Activated CD4-positive, alpha-beta memory T cell treated with anti-CD3 and anti-CD28 coated beads, Interleukin-2, amount 10 ng/mL, durations not matched to agents 7 days and 5 days (primary cell): ENCODE measurements at regions not wholly inside any gene's neighbourhood (a gene's known extent, or its start where the extent isn't known, plus 50 kb on each side); places are given as distances from the start of the nearest gene placed in this dataset.

Experiments used
- CTCF ChIA-PET: fragments of 350-600 bp; sonication (Branson Sonifier 250); formaldehyde crosslinking; loops from one replicate; lab custom pipeline; 2021; ENCODE audit warnings: antibody characterized with exemption, inconsistent platforms; lab: Charles Lee
- POLR2A ChIA-PET: fragments of 350-600 bp; sonication (Branson Sonifier 250); formaldehyde crosslinking; loops from one replicate; lab custom pipeline; 2021; ENCODE audit warnings: antibody characterized with exemption; lab: Charles Lee
- DNase-seq: peaks from one replicate; pipeline ENCODE4 v3.0.0-alpha.2; 2020
- H3K27ac Mint-ChIP-seq: one replicate; pipeline ENCODE4 v1.8.0; 2021; ENCODE audit warnings: mild to moderate bottlenecking, mixed read lengths
- H3K27me3 Mint-ChIP-seq: one replicate; pipeline ENCODE4 v1.8.0; 2021; ENCODE audit warnings: mixed read lengths
- H3K36me3 Mint-ChIP-seq: one replicate; pipeline ENCODE4 v1.8.0; 2021; ENCODE audit warnings: low read depth, mixed read lengths
- H3K4me1 Mint-ChIP-seq: one replicate; pipeline ENCODE4 v1.8.0; 2021; ENCODE audit warnings: mixed read lengths
- H3K4me3 Mint-ChIP-seq: one replicate; pipeline ENCODE4 v1.8.0; 2021; ENCODE audit warnings: mild to moderate bottlenecking, mixed read lengths
- H3K9me3 Mint-ChIP-seq: one replicate; pipeline ENCODE4 v1.8.0; 2021; ENCODE audit warnings: mixed read lengths

- Mint-ChIP-seq H3K4me1 (no peaks in the 10 kb centered on the region), H3K9me3 (no peaks in the 10 kb centered on the region)
- POLR2A ChIA-PET = no interaction called here
Measured at GRCh38 chr4:112800001-112800400, 163.1 kb downstream of the LARP7 start.

DNA sequence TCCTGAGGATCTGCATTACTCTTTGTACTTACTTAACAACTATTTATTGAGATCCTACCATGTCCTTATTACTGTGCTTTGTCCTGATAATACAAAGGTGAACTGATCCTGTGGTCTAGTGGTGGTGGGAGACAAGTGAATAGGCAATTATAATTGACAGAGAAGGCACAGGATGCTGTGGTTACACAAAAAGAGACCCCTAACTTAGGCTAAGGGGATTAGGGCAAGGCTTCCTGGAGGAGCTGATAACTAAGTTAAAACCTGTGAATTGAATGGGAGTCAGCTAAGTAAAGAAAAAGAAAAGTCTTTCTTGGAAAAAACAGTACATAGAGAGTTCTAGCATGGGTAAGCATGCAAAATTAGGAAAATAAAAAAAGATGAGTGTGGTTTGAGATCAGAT is 164.4 kb downstream of the LARP7 start:
- Mint-ChIP-seq H3K4me3 (no peak overlapping the region), H3K4me1 (no peaks in the 10 kb centered on the region), H3K36me3 (no peaks in the 10 kb centered on the region), H3K9me3 (no peaks in the 10 kb centered on the region), H3K27ac (no peak overlapping the region), H3K27me3 (peaks cover 6% of the 10 kb centered on the region)
- POLR2A ChIA-PET = no interaction called here
- CTCF ChIA-PET = no interaction called here
- no peak for DNase-seq

More at GRCh38 chr4:112800001-112800400, 163.1 kb downstream of the LARP7 start:
- Mint-ChIP-seq H3K4me3 (no peak overlapping the region), H3K27ac (no peak overlapping the region), H3K36me3 (no peaks in the 10 kb centered on the region), H3K27me3 (peaks cover 8% of the 10 kb centered on the region)
- DNase-seq = no peak
- CTCF ChIA-PET = no interaction called here

GRCh38 chr4:112802780-112803179 is 165.8 kb downstream of the LARP7 start:
- CTCF ChIA-PET = no interaction called here
- Mint-ChIP-seq H3K27ac (no peak overlapping the region), H3K36me3 (no peaks in the 10 kb centered on the region)

GRCh38 chr4:112807083-112807482 is 170.1 kb downstream of the LARP7 start:
- H3K9me3 Mint-ChIP-seq = no peaks in the 10 kb centered on the region
- no peak overlapping the region for H3K4me3 Mint-ChIP-seq
- peaks cover 6% of the 10 kb centered on the region for H3K27me3 Mint-ChIP-seq
- DNase-seq = no peak
- H3K4me1 Mint-ChIP-seq = no peaks in the 10 kb centered on the region
- POLR2A ChIA-PET = no interaction called here
- no peaks in the 10 kb centered on the region for H3K36me3 Mint-ChIP-seq
- no peak overlapping the region for H3K27ac Mint-ChIP-seq
- CTCF ChIA-PET = no interaction called here

More at GRCh38 chr4:112802780-112803179, 165.8 kb downstream of the LARP7 start:
- Mint-ChIP-seq H3K4me1 (no peaks in the 10 kb centered on the region), H3K4me3 (no peak overlapping the region), H3K9me3 (no peaks in the 10 kb centered on the region), H3K27me3 (peaks cover 9% of the 10 kb centered on the region)
- no peak for DNase-seq
- POLR2A ChIA-PET = no interaction called here

DNA sequence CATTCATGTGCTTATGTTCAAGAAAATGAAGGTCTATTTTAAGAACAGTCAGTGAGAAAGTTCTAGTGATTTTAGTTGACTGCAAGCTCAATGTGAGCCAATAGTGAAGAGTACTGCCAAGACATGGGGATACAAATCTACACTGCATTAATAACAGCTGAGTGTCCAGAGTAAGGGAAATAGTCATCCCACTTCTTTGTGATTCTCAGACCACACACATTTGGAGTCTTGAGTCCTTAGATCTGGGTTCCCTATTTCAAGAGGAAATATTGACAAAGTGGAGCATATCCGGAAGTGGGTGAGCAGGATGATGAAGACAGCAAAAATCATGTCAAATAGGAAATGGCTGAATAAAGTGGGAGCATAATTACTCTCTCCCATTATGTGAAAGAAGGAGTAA is 171.1 kb downstream of the LARP7 start:
- CTCF ChIA-PET = no interaction called here
- POLR2A ChIA-PET = no interaction called here
- Mint-ChIP-seq H3K9me3 (no peaks in the 10 kb centered on the region), H3K4me1 (no peaks in the 10 kb centered on the region), H3K27me3 (peaks cover 6% of the 10 kb centered on the region), H3K36me3 (no peaks in the 10 kb centered on the region), H3K27ac (no peak overlapping the region), H3K4me3 (no peak overlapping the region)
- DNase-seq = no peak

GRCh38 chr4:112813790-112814189 is 176.8 kb downstream of the LARP7 start:
- H3K9me3 Mint-ChIP-seq = no peaks in the 10 kb centered on the region
- H3K4me1 Mint-ChIP-seq = peaks cover 10% of the 10 kb centered on the region
- no peaks in the 10 kb centered on the region for H3K36me3 Mint-ChIP-seq
- H3K27ac Mint-ChIP-seq = no peak overlapping the region
- H3K27me3 Mint-ChIP-seq = peaks cover 6% of the 10 kb centered on the region
- no peak for DNase-seq
- POLR2A ChIA-PET = no interaction called here
- CTCF ChIA-PET = no interaction called here
- no peak overlapping the region for H3K4me3 Mint-ChIP-seq

DNA sequence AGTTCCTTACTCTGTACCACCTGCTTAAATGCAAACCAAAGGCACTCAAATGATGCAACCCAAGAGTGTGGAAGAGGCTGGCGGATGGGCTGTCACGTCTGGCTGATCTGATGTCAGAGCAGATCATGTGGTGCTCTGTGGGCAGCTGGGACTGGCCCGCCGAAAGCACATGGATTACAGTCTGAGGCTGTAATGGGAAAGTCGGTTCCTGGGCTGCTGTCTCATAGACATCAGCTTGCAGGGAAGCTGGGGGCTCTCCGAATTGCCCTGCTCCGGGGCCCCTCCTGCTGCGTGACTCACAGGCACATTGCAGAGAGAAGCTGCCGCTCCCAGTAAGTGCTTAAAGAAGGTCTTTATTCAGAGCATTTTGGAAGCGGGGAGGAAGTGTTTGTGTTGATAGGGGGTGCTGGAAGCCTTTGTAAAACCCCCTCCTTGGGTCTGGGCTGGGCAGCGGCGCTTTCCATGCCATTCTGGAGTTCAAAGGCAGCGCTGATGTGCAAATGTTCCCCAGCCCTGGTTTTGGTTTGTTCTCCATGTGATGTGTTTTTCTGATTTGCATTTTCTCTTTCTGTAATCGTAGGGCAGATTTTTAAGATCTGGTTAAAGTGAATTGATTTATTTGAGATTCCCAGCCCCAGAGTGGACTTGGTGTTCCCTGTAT is 181.1 kb downstream of the LARP7 start:
- H3K4me1 Mint-ChIP-seq = peaks cover 12% of the 10 kb centered on the region
- POLR2A ChIA-PET = no interaction called here
- no peak overlapping the region for H3K27ac Mint-ChIP-seq
- H3K9me3 Mint-ChIP-seq = no peaks in the 10 kb centered on the region
- peak overlapping the region; percentile 72 for H3K4me3 Mint-ChIP-seq
- H3K36me3 Mint-ChIP-seq = no peaks in the 10 kb centered on the region
- CTCF ChIA-PET = interaction anchor here (1.3 kb wide), 1 partner anchor 56 kb away, joined by 3 read pairs; no protein-coding TSS in a partner anchor
- peaks cover 18% of the 10 kb centered on the region for H3K27me3 Mint-ChIP-seq
- peak; percentile 60 for DNase-seq

DNA sequence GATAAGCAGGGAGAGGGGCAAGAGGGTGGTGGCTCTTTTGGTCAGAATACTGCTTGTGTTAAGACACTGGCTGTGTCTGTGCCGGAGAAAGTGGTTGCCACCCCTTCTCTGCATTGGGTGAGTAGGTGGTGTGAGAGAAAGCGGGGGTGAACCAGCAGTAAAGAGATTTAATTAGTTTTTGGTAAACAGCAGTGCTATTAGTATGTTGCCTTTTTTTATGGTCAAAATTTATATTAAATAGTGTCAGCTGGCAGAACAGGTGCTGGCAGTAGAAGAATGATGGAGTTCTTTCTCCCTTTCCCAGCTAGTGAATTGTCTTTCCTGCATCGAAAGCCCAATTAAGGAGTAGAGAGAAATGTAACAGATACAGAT is 181.6 kb downstream of the LARP7 start:
- no peak for DNase-seq
- ChIA-PET CTCF (no interaction called here), POLR2A (no interaction called here)
- Mint-ChIP-seq H3K9me3 (no peaks in the 10 kb centered on the region), H3K36me3 (no peaks in the 10 kb centered on the region), H3K27ac (no peak overlapping the region), H3K4me1 (peaks cover 12% of the 10 kb centered on the region), H3K27me3 (peaks cover 18% of the 10 kb centered on the region), H3K4me3 (peak overlapping the region; percentile 72)

DNA sequence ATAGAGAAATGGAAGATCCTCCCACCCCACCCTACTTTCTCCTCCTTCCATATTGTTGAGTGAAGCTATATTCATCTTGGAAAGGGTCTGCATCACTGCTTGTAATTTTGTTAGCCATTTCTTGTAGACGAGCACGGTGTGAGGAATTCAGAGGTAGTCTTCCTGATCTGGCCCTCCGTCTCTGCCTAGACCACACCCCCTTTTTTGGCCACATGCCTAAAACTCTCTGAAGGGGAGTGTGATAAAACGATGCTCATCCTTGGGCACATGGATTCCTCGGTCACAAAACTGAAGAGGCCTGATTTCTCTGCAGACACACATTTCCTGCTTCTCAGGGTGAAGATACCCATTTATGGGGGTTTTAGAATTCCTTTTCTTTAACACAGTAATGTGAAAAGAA is 182.8 kb downstream of the LARP7 start:
- Mint-ChIP-seq H3K27me3 (peaks cover 18% of the 10 kb centered on the region), H3K27ac (no peak overlapping the region), H3K36me3 (no peaks in the 10 kb centered on the region), H3K4me1 (peaks cover 12% of the 10 kb centered on the region), H3K9me3 (no peaks in the 10 kb centered on the region), H3K4me3 (no peak overlapping the region)
- ChIA-PET POLR2A (no interaction called here), CTCF (no interaction called here)
- DNase-seq = no peak

DNA sequence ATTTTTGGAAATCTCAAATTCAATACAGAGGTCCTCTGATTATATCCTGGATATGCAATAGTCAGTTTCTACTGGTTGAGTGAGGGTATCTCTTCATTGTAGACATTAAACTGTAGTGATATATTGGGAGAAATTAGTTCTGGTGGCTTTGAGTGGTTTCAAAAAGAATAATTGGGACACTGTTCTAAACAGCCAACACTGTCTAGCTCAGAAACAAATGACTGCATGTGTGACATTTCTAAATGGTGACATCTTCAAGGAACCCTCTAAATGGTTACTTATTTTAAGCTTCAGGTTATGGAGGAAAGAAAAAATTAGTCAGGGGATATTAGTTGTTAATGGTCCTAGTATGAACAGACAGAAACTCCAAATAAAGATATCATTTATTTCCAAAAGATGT is 186.2 kb downstream of the LARP7 start:
- Mint-ChIP-seq H3K27me3 (peaks cover 18% of the 10 kb centered on the region), H3K36me3 (no peaks in the 10 kb centered on the region), H3K4me1 (peaks cover 7% of the 10 kb centered on the region), H3K27ac (no peak overlapping the region), H3K4me3 (no peak overlapping the region), H3K9me3 (no peaks in the 10 kb centered on the region)
- POLR2A ChIA-PET = no interaction called here
- CTCF ChIA-PET = no interaction called here
- no peak for DNase-seq

GRCh38 chr4:112823606-112824005 is 186.7 kb downstream of the LARP7 start:
- DNase-seq = no peak
- H3K4me1 Mint-ChIP-seq = peaks cover 2% of the 10 kb centered on the region
- ChIA-PET CTCF (no interaction called here), POLR2A (no interaction called here)
- no peak overlapping the region for H3K27ac Mint-ChIP-seq
- peaks cover 14% of the 10 kb centered on the region for H3K27me3 Mint-ChIP-seq
- H3K4me3 Mint-ChIP-seq = no peak overlapping the region
- H3K9me3 Mint-ChIP-seq = no peaks in the 10 kb centered on the region
- H3K36me3 Mint-ChIP-seq = no peaks in the 10 kb centered on the region

- ChIA-PET CTCF (no interaction called here), POLR2A (no interaction called here)
- Mint-ChIP-seq H3K27ac (no peak overlapping the region), H3K9me3 (peaks cover 8% of the 10 kb centered on the region), H3K4me1 (no peaks in the 10 kb centered on the region), H3K4me3 (no peak overlapping the region), H3K36me3 (no peaks in the 10 kb centered on the region), H3K27me3 (no peaks in the 10 kb centered on the region)
- no peak for DNase-seq
Measured at GRCh38 chr4:112830753-112831386, 193.9 kb downstream of the LARP7 start.

- ChIA-PET CTCF (no interaction called here), POLR2A (no interaction called here)
- H3K4me1 Mint-ChIP-seq = no peaks in the 10 kb centered on the region
- no peaks in the 10 kb centered on the region for H3K27me3 Mint-ChIP-seq
- no peak overlapping the region for H3K4me3 Mint-ChIP-seq
- no peaks in the 10 kb centered on the region for H3K36me3 Mint-ChIP-seq
- no peak overlapping the region for H3K27ac Mint-ChIP-seq
- no peak for DNase-seq
- H3K9me3 Mint-ChIP-seq = peaks cover 8% of the 10 kb centered on the region
Measured at GRCh38 chr4:112832493-112832892, 195.6 kb downstream of the LARP7 start.

DNA sequence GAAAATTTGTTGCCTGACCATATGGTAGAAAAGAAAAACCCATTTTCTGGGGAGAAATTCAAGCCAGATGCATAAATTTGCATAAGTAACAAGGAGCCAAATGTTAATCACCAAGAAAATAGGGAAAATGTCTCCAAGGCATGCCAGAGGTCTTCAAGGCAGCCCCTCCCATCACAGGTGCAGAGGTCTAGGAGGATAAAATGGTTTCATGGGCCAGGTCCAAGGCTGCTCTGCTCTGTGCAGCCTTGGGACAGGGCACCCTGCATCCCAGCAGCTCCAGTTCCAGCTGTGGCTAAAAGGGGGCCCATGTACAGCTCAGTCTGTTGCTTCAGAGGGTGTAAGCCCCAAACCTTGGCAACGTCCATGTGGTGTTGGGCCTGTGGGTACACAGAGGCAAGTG is 200.0 kb downstream of the LARP7 start:
- POLR2A ChIA-PET = no interaction called here
- Mint-ChIP-seq H3K36me3 (no peaks in the 10 kb centered on the region), H3K27ac (no peak overlapping the region), H3K4me3 (no peak overlapping the region), H3K27me3 (no peaks in the 10 kb centered on the region), H3K4me1 (no peaks in the 10 kb centered on the region), H3K9me3 (peaks cover 3% of the 10 kb centered on the region)
- CTCF ChIA-PET = no interaction called here
- no peak for DNase-seq
